NCI-H460 (cell line): ENCODE measurements at regions not wholly inside any gene's neighbourhood (a gene's known extent, or its start where the extent isn't known, plus 50 kb on each side); places are given as distances from the start of the nearest gene placed in this dataset.

Source experiments
- DNase-seq: peaks from one replicate; pipeline ENCODE4 v3.0.0-alpha.2; 2016; ENCODE audit warnings: low read depth; ENCODE audit errors: extremely low read depth

GRCh38 chr4:34512616-34513015, 1731.7 kb downstream of the ARAP2 start:
- DNase-seq: no peak

- DNase-seq: no peak
Measured at GRCh38 chr4:34516524-34516923, 1727.8 kb downstream of the ARAP2 start.

- no peak for DNase-seq
Measured at GRCh38 chr4:34534916-34535315, 1709.4 kb downstream of the ARAP2 start.

- no peak for DNase-seq
Measured at GRCh38 chr4:34566091-34566490, 1678.2 kb downstream of the ARAP2 start.

- DNase-seq: no peak
Measured at GRCh38 chr4:34572026-34572425, 1672.3 kb downstream of the ARAP2 start.

GRCh38 chr4:34615315-34615714, 1629.0 kb downstream of the ARAP2 start:
- DNase-seq: no peak

- DNase-seq: no peak
Measured at GRCh38 chr4:34619531-34620162, 1624.7 kb downstream of the ARAP2 start.

GRCh38 chr4:34628471-34628870, 1615.8 kb downstream of the ARAP2 start:
- no peak for DNase-seq

GRCh38 chr4:34629451-34629850, 1614.9 kb downstream of the ARAP2 start:
- no peak for DNase-seq

- DNase-seq: no peak
Measured at GRCh38 chr4:34633241-34633640, 1611.1 kb downstream of the ARAP2 start.

- no peak for DNase-seq
Measured at GRCh38 chr4:34636623-34637022, 1607.7 kb downstream of the ARAP2 start.

- no peak for DNase-seq
Measured at GRCh38 chr4:34643476-34643875, 1600.8 kb downstream of the ARAP2 start.

- no peak for DNase-seq
Measured at GRCh38 chr4:34644579-34645115, 1599.7 kb downstream of the ARAP2 start.

GRCh38 chr4:34649716-34650115, 1594.6 kb downstream of the ARAP2 start:
- no peak for DNase-seq

- DNase-seq: no peak
Measured at GRCh38 chr4:34664051-34664450, 1580.3 kb downstream of the ARAP2 start.

GRCh38 chr4:34676400-34676799, 1567.9 kb downstream of the ARAP2 start:
- no peak for DNase-seq

GRCh38 chr4:34678431-34678830, 1565.9 kb downstream of the ARAP2 start:
- DNase-seq: no peak

GRCh38 chr4:34679228-34679627, 1565.1 kb downstream of the ARAP2 start:
- DNase-seq: no peak

GRCh38 chr4:34709564-34709963, 1534.8 kb downstream of the ARAP2 start:
- DNase-seq: no peak

- no peak for DNase-seq
Measured at GRCh38 chr4:34718576-34719245, 1525.6 kb downstream of the ARAP2 start.

GRCh38 chr4:34720571-34720970, 1523.7 kb downstream of the ARAP2 start:
- DNase-seq: peak; percentile 6

- no peak for DNase-seq
Measured at GRCh38 chr4:34721835-34722234, 1522.5 kb downstream of the ARAP2 start.
